ENCODE measurements at regions not wholly inside any gene's neighbourhood (a gene's known extent, or its start where the extent isn't known, plus 50 kb on each side); places are given as distances from the start of the nearest gene placed in this dataset.

DNA sequence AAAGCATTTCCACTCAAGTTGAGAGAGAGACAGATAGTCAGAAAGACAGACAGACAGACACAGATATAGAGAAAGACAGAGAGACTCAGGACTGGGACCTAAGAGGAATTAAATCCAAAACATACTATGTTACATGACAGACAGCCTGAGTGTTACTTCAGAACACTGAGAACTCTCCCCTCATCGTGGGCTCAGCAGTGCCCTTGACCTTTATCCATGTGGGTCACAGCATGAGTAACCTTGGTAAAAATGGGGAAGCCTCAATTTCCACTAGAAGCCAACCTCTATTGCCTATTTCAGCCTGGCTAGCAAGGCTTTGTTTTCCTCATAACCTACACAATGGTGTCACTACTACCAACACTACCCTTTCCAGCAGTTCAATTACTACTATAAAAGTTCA is 81.9 kb upstream of the TRABD2B start:
- no peak for TF ChIP-seq POLR2A (IDR thresholded peaks at IDR 0.05)
- TF ChIP-seq, protein P1, sequence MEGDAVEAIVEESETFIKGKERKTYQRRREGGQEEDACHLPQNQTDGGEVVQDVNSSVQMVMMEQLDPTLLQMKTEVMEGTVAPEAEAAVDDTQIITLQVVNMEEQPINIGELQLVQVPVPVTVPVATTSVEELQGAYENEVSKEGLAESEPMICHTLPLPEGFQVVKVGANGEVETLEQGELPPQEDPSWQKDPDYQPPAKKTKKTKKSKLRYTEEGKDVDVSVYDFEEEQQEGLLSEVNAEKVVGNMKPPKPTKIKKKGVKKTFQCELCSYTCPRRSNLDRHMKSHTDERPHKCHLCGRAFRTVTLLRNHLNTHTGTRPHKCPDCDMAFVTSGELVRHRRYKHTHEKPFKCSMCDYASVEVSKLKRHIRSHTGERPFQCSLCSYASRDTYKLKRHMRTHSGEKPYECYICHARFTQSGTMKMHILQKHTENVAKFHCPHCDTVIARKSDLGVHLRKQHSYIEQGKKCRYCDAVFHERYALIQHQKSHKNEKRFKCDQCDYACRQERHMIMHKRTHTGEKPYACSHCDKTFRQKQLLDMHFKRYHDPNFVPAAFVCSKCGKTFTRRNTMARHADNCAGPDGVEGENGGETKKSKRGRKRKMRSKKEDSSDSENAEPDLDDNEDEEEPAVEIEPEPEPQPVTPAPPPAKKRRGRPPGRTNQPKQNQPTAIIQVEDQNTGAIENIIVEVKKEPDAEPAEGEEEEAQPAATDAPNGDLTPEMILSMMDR (IDR thresholded peaks at IDR 0.05) = no peak

Measured in right lobe of liver (tissue), 4 donors.